Astrocyte (in vitro differentiated cells and primary cell): ENCODE measurements at regions not wholly inside any gene's neighbourhood (a gene's known extent, or its start where the extent isn't known, plus 50 kb on each side); places are given as distances from the start of the nearest gene placed in this dataset.

Source experiments
- DNase-seq: peaks from one replicate; pipeline ENCODE4 v3.0.0-alpha.2; 2010; ENCODE audit warnings: low read depth
- FAIRE-seq: peaks from 2 replicates; lab custom pipeline; 2011; peaks lifted over from hg19 to GRCh38; lab: Jason Lieb, UNC
- H2AFZ ChIP-seq: 2 replicates; pipeline ENCODE4 v1.6.0; 2012; ENCODE audit warnings: low read depth, low read length, inconsistent platforms
- H3K27ac ChIP-seq: 2 replicates; pipeline ENCODE4 v1.5.1; 2011; ENCODE audit warnings: low read depth, low read length, inconsistent platforms
- H3K27me3 ChIP-seq: 2 replicates; pipeline ENCODE4 v1.6.0; 2011; ENCODE audit warnings: low read length, inconsistent platforms; ENCODE audit not compliant: insufficient read depth
- H3K36me3 ChIP-seq: 2 replicates; pipeline ENCODE4 v1.5.1; 2011; ENCODE audit warnings: low read length, inconsistent platforms; ENCODE audit not compliant: insufficient read depth
- H3K4me1 ChIP-seq: 2 replicates; pipeline ENCODE4 v1.5.1; 2011; ENCODE audit warnings: low read length, inconsistent platforms; ENCODE audit not compliant: insufficient read depth
- H3K4me2 ChIP-seq: 2 replicates; pipeline ENCODE4 v1.6.0; 2012; ENCODE audit warnings: low read length, inconsistent platforms
- H3K4me3 ChIP-seq: 2 replicates; pipeline ENCODE4 v1.5.1; 2011; ENCODE audit warnings: low read depth, mild to moderate bottlenecking, low read length, inconsistent platforms; ENCODE audit not compliant: insufficient read depth
- H3K79me2 ChIP-seq: 2 replicates; pipeline ENCODE4 v1.6.0; 2012; ENCODE audit warnings: mild to moderate bottlenecking, low read length, inconsistent platforms; ENCODE audit not compliant: insufficient read depth
- H3K9ac ChIP-seq: 2 replicates; pipeline ENCODE4 v1.6.0; 2012; ENCODE audit warnings: mild to moderate bottlenecking, low read length, inconsistent platforms
- H3K9me3 ChIP-seq: 2 replicates; pipeline ENCODE4 v1.5.1; 2012; ENCODE audit warnings: low read depth, mild to moderate bottlenecking, low read length, inconsistent platforms; ENCODE audit not compliant: insufficient read depth
- H4K20me1 ChIP-seq: 2 replicates; pipeline ENCODE4 v1.6.0; 2012; ENCODE audit warnings: low read length, inconsistent platforms; ENCODE audit not compliant: insufficient read depth
- H3K27ac Mint-ChIP-seq: one replicate; pipeline ENCODE4 v1.8.0; 2021; ENCODE audit warnings: mild to moderate bottlenecking, mixed read lengths; ENCODE audit not compliant: unreplicated experiment
- H3K27me3 Mint-ChIP-seq: one replicate; pipeline ENCODE4 v1.8.0; 2021; ENCODE audit warnings: low read depth, mixed read lengths; ENCODE audit not compliant: unreplicated experiment
- H3K36me3 Mint-ChIP-seq: one replicate; pipeline ENCODE4 v1.8.0; 2021; ENCODE audit warnings: low read depth, mixed read lengths; ENCODE audit not compliant: unreplicated experiment
- H3K4me1 Mint-ChIP-seq: one replicate; pipeline ENCODE4 v1.8.0; 2021; ENCODE audit warnings: low read depth, mixed read lengths; ENCODE audit not compliant: unreplicated experiment
- H3K4me3 Mint-ChIP-seq: one replicate; pipeline ENCODE4 v1.8.0; 2021; ENCODE audit warnings: mild to moderate bottlenecking, moderate library complexity, mixed read lengths; ENCODE audit not compliant: unreplicated experiment
- H3K9me3 Mint-ChIP-seq: one replicate; pipeline ENCODE4 v1.8.0; 2021; ENCODE audit warnings: mild to moderate bottlenecking, mixed read lengths; ENCODE audit not compliant: unreplicated experiment
- EZH2 ChIP-seq: IDR thresholded peaks from 2 replicates; pipeline ENCODE4 v1.6.1; 2012; ENCODE audit warnings: mild to moderate bottlenecking, low read length, inconsistent platforms; ENCODE audit not compliant: insufficient read depth
- TF ChIP-seq, protein P1 (sequence below): IDR thresholded peaks from 2 replicates; pipeline ENCODE4 v1.5.1; 2011; ENCODE audit warnings: low read depth, mild to moderate bottlenecking, inconsistent platforms, low read length, moderate library complexity; ENCODE audit not compliant: insufficient read depth

DNA sequence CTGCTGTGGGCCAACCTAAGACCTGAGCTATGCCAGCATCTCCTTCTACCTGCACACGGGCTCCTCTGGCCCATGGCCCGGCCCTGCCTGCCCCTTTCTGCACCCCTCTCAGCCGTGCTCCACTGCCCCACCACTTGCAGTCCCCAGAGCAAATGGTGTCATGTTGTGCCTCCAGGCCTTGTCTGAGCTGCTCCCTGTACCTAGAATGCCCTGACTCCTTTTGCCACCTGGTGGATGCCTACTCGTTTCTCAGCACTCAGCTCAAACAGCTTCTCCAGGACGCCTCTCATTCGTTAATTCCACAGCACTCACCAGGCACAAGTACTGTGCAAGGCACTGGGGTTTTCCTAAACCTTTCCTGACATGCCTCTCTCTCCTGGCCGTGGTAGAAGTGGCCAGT is 63.2 kb upstream of the PNMA1 start:
- TF ChIP-seq, protein P1, sequence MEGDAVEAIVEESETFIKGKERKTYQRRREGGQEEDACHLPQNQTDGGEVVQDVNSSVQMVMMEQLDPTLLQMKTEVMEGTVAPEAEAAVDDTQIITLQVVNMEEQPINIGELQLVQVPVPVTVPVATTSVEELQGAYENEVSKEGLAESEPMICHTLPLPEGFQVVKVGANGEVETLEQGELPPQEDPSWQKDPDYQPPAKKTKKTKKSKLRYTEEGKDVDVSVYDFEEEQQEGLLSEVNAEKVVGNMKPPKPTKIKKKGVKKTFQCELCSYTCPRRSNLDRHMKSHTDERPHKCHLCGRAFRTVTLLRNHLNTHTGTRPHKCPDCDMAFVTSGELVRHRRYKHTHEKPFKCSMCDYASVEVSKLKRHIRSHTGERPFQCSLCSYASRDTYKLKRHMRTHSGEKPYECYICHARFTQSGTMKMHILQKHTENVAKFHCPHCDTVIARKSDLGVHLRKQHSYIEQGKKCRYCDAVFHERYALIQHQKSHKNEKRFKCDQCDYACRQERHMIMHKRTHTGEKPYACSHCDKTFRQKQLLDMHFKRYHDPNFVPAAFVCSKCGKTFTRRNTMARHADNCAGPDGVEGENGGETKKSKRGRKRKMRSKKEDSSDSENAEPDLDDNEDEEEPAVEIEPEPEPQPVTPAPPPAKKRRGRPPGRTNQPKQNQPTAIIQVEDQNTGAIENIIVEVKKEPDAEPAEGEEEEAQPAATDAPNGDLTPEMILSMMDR = no peak
- TF ChIP-seq EZH2 = no peak
- Mint-ChIP-seq H3K36me3 (peaks cover 4% of the 10 kb centered on the region), H3K27me3 (no peaks in the 10 kb centered on the region), H3K4me1 (peaks cover 4% of the 10 kb centered on the region), H3K27ac (no peak overlapping the region), H3K9me3 (no peaks in the 10 kb centered on the region), H3K4me3 (no peak overlapping the region)
- Histone ChIP-seq H2AFZ (no peak overlapping the region), H3K27me3 (no peaks in the 10 kb centered on the region), H3K36me3 (no peaks in the 10 kb centered on the region), H3K4me1 (peaks cover 10% of the 10 kb centered on the region), H3K9me3 (no peaks in the 10 kb centered on the region), H3K9ac (no peak overlapping the region), H3K4me2 (no peak overlapping the region), H4K20me1 (peaks cover 70% of the 10 kb centered on the region), H3K79me2 (peaks cover 90% of the 10 kb centered on the region), H3K4me3 (no peak overlapping the region), H3K27ac (no peak overlapping the region)
- FAIRE-seq = no peak
- no peak for DNase-seq

DNA sequence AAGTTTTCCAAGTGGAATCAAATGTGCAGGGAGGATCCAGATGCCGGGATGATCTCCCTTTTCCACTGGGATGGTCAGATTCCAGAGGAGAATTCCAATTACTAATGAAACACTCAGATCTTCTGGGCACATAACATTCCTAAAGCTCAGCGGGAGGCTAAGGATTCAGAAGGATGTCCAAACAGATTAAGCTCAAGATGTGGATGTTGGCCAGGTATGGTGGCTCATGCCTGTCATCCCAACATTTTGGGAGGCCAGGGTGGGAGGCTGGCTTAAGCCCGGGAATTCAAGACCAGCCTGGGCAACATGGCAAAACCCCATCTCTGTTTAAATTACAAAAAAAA is 62.0 kb upstream of the PNMA1 start:
- Mint-ChIP-seq H3K4me1 (peaks cover 16% of the 10 kb centered on the region), H3K4me3 (no peak overlapping the region), H3K36me3 (peaks cover 6% of the 10 kb centered on the region), H3K9me3 (no peaks in the 10 kb centered on the region), H3K27me3 (no peaks in the 10 kb centered on the region), H3K27ac (no peak overlapping the region)
- Histone ChIP-seq H3K4me2 (peak overlapping the region; percentile 10), H3K4me1 (peaks cover 21% of the 10 kb centered on the region), H3K27ac (peak overlapping the region; percentile 4), H3K9me3 (no peaks in the 10 kb centered on the region), H3K9ac (no peak overlapping the region), H3K27me3 (no peaks in the 10 kb centered on the region), H3K36me3 (no peaks in the 10 kb centered on the region), H3K4me3 (no peak overlapping the region), H4K20me1 (peaks cover 81% of the 10 kb centered on the region), H3K79me2 (peaks cover 91% of the 10 kb centered on the region), H2AFZ (no peak overlapping the region)
- TF ChIP-seq, protein P1 = no peak
- no peak for TF ChIP-seq EZH2
- FAIRE-seq = no peak
- peak; percentile 42 for DNase-seq

DNA sequence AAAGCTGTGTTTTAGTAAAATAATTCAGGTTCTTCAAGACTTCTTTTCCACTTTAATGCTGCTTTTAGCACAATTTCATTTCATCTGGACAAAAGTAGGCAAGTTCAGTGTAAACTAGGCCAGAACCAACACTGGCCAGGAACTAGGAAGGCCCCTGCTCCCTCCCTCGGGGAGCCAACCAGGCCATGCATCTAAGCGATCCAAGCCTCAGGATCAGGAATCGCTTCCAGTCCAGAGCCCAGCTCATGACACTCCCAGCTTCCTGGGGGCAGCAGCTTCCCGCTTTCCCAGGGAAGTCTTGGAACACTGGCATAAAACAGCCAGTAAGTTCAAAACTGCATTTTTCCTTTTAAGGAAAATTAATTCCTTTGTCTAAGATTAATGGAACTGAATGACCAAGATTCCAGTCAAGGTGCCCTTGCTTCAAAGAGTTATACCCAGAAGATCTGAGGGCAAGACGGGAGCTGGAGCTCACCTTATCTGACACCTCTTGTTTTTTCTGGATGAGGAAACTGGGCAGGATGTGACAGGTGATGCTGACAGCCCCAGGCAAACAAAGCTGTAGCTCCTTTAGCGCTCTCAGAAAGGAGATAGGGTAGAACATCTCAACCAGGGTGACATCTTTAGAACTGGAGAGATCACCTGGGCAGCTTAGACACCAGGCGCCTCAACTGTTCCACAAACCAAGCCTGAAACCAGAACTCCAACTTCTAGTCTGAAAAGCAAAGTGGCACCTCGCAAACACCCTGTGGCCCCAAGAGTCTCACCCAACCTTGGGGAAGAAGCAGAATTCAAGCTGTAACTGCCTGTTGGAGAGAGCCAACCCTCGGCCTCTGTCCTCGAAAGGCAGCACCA is 61.4 kb upstream of the PNMA1 start:
- H3K4me2 ChIP-seq = peak overlapping the region; percentile 10
- Mint-ChIP-seq H3K36me3 (peaks cover 3% of the 10 kb centered on the region), H3K9me3 (no peaks in the 10 kb centered on the region), H3K4me3 (no peak overlapping the region), H3K27ac (no peak overlapping the region), H3K27me3 (no peaks in the 10 kb centered on the region), H3K4me1 (peaks cover 22% of the 10 kb centered on the region)
- no peaks in the 10 kb centered on the region for H3K27me3 ChIP-seq
- no peak for DNase-seq
- peak overlapping the region; percentile 4 for H3K27ac ChIP-seq
- no peak overlapping the region for H2AFZ ChIP-seq
- no peaks in the 10 kb centered on the region for H3K36me3 ChIP-seq
- peaks cover 21% of the 10 kb centered on the region for H3K4me1 ChIP-seq
- H3K79me2 ChIP-seq = peaks cover 91% of the 10 kb centered on the region
- peaks cover 82% of the 10 kb centered on the region for H4K20me1 ChIP-seq
- no peak overlapping the region for H3K4me3 ChIP-seq
- FAIRE-seq = no peak
- H3K9ac ChIP-seq = no peak overlapping the region
- TF ChIP-seq EZH2 = no peak
- no peaks in the 10 kb centered on the region for H3K9me3 ChIP-seq
